ENCODE measurements at regions not wholly inside any gene's neighbourhood (a gene's known extent, or its start where the extent isn't known, plus 50 kb on each side); places are given as distances from the start of the nearest gene placed in this dataset.

GRCh38 chr14:84025106-84026012, 1504.6 kb upstream of the FLRT2 start:
- no peak for DNase-seq

- DNase-seq, result no peak
Observed at GRCh38 chr14:84027351-84027750, 1502.6 kb upstream of the FLRT2 start.

GRCh38 chr14:84028080-84028604, 1501.8 kb upstream of the FLRT2 start:
- no peak for DNase-seq

GRCh38 chr14:84029246-84029645, 1500.7 kb upstream of the FLRT2 start:
- DNase-seq, result no peak

GRCh38 chr14:84029720-84030119, 1500.2 kb upstream of the FLRT2 start:
- no peak for DNase-seq

GRCh38 chr14:84036840-84037239, 1493.1 kb upstream of the FLRT2 start:
- DNase-seq, result no peak

GRCh38 chr14:84037593-84037992, 1492.4 kb upstream of the FLRT2 start:
- no peak for DNase-seq

- DNase-seq, result no peak
Observed at GRCh38 chr14:84040101-84040500, 1489.8 kb upstream of the FLRT2 start.

GRCh38 chr14:84041421-84041820, 1488.5 kb upstream of the FLRT2 start:
- DNase-seq, result no peak

- DNase-seq, result no peak
Observed at GRCh38 chr14:84042992-84043391, 1487.0 kb upstream of the FLRT2 start.

GRCh38 chr14:84064316-84065125, 1465.4 kb upstream of the FLRT2 start:
- DNase-seq, result no peak

- no peak for DNase-seq
Observed at GRCh38 chr14:84065811-84066210, 1464.1 kb upstream of the FLRT2 start.

- no peak for DNase-seq
Observed at GRCh38 chr14:84068288-84068687, 1461.7 kb upstream of the FLRT2 start.

GRCh38 chr14:84071061-84071460, 1458.9 kb upstream of the FLRT2 start:
- DNase-seq, result no peak

- DNase-seq, result no peak
Observed at GRCh38 chr14:84074626-84075025, 1455.3 kb upstream of the FLRT2 start.

- no peak for DNase-seq
Observed at GRCh38 chr14:84080944-84081343, 1449.0 kb upstream of the FLRT2 start.

GRCh38 chr14:84084056-84084630, 1445.8 kb upstream of the FLRT2 start:
- no peak for DNase-seq

- no peak for DNase-seq
Observed at GRCh38 chr14:84085493-84085892, 1444.5 kb upstream of the FLRT2 start.

GRCh38 chr14:84086714-84087113, 1443.2 kb upstream of the FLRT2 start:
- DNase-seq, result no peak

- no peak for DNase-seq
Observed at GRCh38 chr14:84087986-84088531, 1441.9 kb upstream of the FLRT2 start.

- no peak for DNase-seq
Observed at GRCh38 chr14:84090837-84091236, 1439.1 kb upstream of the FLRT2 start.

GRCh38 chr14:84095681-84096080, 1434.3 kb upstream of the FLRT2 start:
- DNase-seq, result no peak
